GM23338 (cell line): ENCODE measurements at regions not wholly inside any gene's neighbourhood (a gene's known extent, or its start where the extent isn't known, plus 50 kb on each side); places are given as distances from the start of the nearest gene placed in this dataset.

Experiments used
- ATAC-seq: fragments of 200-7000 bp; cut with Tn5 transposase; 3 replicates; pipeline ENCODE4 v1.9.1; 2020
- DNase-seq: peaks from one replicate; pipeline ENCODE4 v3.0.0-alpha.2; 2015; ENCODE audit warnings: low spot score
- H2AFZ ChIP-seq: fragments of 200-600 bp; sonication (generic); 2 replicates; pipeline ENCODE4 v1.8.0; 2016; ENCODE audit warnings: antibody characterized with exemption, mild to moderate bottlenecking, moderate library complexity
- H3F3A ChIP-seq: fragments of 200-600 bp; sonication (generic); replicated peaks from 2 replicates; pipeline ENCODE4 v1.8.0; 2017; ENCODE audit warnings: antibody characterized with exemption, mixed run types, low read depth
- H3K27ac ChIP-seq: fragments of 200-600 bp; sonication (generic); 2 replicates; pipeline ENCODE4 v1.6.1; 2016; ENCODE audit warnings: low read depth
- H3K27me3 ChIP-seq: fragments of 200-600 bp; sonication (generic); 2 replicates; pipeline ENCODE4 v1.8.0; 2016; ENCODE audit warnings: mild to moderate bottlenecking, mixed run types, moderate library complexity; ENCODE audit not compliant: insufficient read depth
- H3K36me3 ChIP-seq: fragments of 200-600 bp; sonication (generic); 2 replicates; pipeline ENCODE4 v1.8.0; 2016; ENCODE audit warnings: mild to moderate bottlenecking; ENCODE audit not compliant: insufficient read depth
- H3K4me1 ChIP-seq: fragments of 200-600 bp; sonication (generic); 2 replicates; pipeline ENCODE4 v1.8.0; 2016; ENCODE audit warnings: mild to moderate bottlenecking, moderate library complexity; ENCODE audit not compliant: insufficient read depth
- H3K4me2 ChIP-seq: fragments of 200-600 bp; sonication (generic); 2 replicates; pipeline ENCODE4 v1.7.1; 2017; ENCODE audit warnings: mixed run types
- H3K4me3 ChIP-seq: fragments of 200-600 bp; sonication (generic); 2 replicates; pipeline ENCODE4 v1.6.1; 2016; ENCODE audit warnings: mixed run types
- H3K79me2 ChIP-seq: fragments of 200-600 bp; sonication (generic); replicated peaks from 2 replicates; pipeline ENCODE4 v1.8.0; 2017; ENCODE audit warnings: mild to moderate bottlenecking; ENCODE audit not compliant: insufficient read depth
- H3K9me2 ChIP-seq: fragments of 200-600 bp; sonication (generic); 2 replicates; pipeline ENCODE4 v1.8.0; 2017; ENCODE audit not compliant: insufficient read depth
- H4K20me1 ChIP-seq: fragments of 200-600 bp; sonication (generic); replicated peaks from 2 replicates; pipeline ENCODE4 v1.8.0; 2017; ENCODE audit warnings: mild to moderate bottlenecking; ENCODE audit not compliant: insufficient read depth
- H3K27ac Mint-ChIP-seq: 2 replicates; pipeline ENCODE4 v1.8.0; 2020; ENCODE audit warnings: inconsistent platforms, mild to moderate bottlenecking, moderate library complexity, mixed read lengths
- H3K27me3 Mint-ChIP-seq: 3 replicates; pipeline ENCODE4 v1.8.0; 2022; ENCODE audit warnings: low read depth, mild to moderate bottlenecking, moderate library complexity, mixed read lengths, inconsistent platforms; ENCODE audit not compliant: insufficient read depth, poor library complexity
- H3K36me3 Mint-ChIP-seq: 3 replicates; pipeline ENCODE4 v1.8.0; 2021; ENCODE audit warnings: low read depth, mild to moderate bottlenecking, inconsistent platforms, moderate library complexity, mixed read lengths
- H3K4me1 Mint-ChIP-seq: 3 replicates; pipeline ENCODE4 v1.8.0; 2020; ENCODE audit warnings: mild to moderate bottlenecking, inconsistent platforms, mixed read lengths
- H3K4me3 Mint-ChIP-seq: 3 replicates; pipeline ENCODE4 v1.8.0; 2021; ENCODE audit warnings: moderate library complexity, mild to moderate bottlenecking, inconsistent platforms, mixed read lengths
- H3K9me3 Mint-ChIP-seq: 3 replicates; pipeline ENCODE4 v1.8.0; 2020; ENCODE audit warnings: moderate library complexity, mild to moderate bottlenecking, inconsistent platforms, mixed read lengths
- CREB1 ChIP-seq: fragments of 250-450 bp; sonication (Bioruptor Pico); IDR thresholded peaks from 2 replicates; pipeline ENCODE4 v1.5.0; 2020; ENCODE audit warnings: low read depth, mild to moderate bottlenecking, moderate library complexity
- EZH2 ChIP-seq: fragments of 200-600 bp; sonication (generic); IDR thresholded peaks from one replicate; pipeline ENCODE4 v1.8.0; 2017; ENCODE audit warnings: antibody characterized with exemption, mild to moderate bottlenecking, low read depth; ENCODE audit not compliant: unreplicated experiment
- EZH2phosphoT487 ChIP-seq: fragments of 200-600 bp; sonication (generic); IDR thresholded peaks from one replicate; pipeline ENCODE4 v1.8.1; 2018; ENCODE audit warnings: antibody characterized with exemption; ENCODE audit not compliant: unreplicated experiment
- JUNB ChIP-seq: IDR thresholded peaks from one replicate; pipeline ENCODE4 v1.6.1; 2016; ENCODE audit warnings: antibody characterized with exemption; ENCODE audit not compliant: unreplicated experiment
- NANOG ChIP-seq: IDR thresholded peaks from 2 replicates; pipeline ENCODE4 v1.6.1; 2016; ENCODE audit warnings: antibody characterized with exemption, borderline replicate concordance
- POLR2AphosphoS5 ChIP-seq: IDR thresholded peaks from 2 replicates; pipeline ENCODE4 v1.6.1; 2016; ENCODE audit warnings: antibody characterized with exemption, low read depth
- STAT1 ChIP-seq: IDR thresholded peaks from one replicate; pipeline ENCODE4 v1.6.1; 2016; ENCODE audit warnings: antibody characterized with exemption; ENCODE audit not compliant: unreplicated experiment
- ZNF114 ChIP-seq: fragments of 250-450 bp; sonication (Bioruptor Pico); IDR thresholded peaks from 2 replicates; pipeline ENCODE4 v1.5.0; 2020; ENCODE audit warnings: mild to moderate bottlenecking, moderate library complexity
- ZNF331 ChIP-seq: fragments of 250-450 bp; sonication (Bioruptor Pico); IDR thresholded peaks from 2 replicates; pipeline ENCODE4 v1.5.0; 2020; ENCODE audit warnings: low read depth, mild to moderate bottlenecking, moderate library complexity
- TF ChIP-seq, protein P1 (sequence below): IDR thresholded peaks from one replicate; pipeline ENCODE4 v1.6.1; 2018; ENCODE audit warnings: antibody characterized with exemption; ENCODE audit not compliant: unreplicated experiment
- TF ChIP-seq, protein P2 (sequence below), 2 experiments: fragments of 200-600 bp in 1 of 2; sonication (generic) in 1 of 2; conservative IDR thresholded peaks; 2 replicates each; pipeline versions ENCODE4 v1.5.1 to v1.6.1; 2016 to 2017; ENCODE audit warnings: antibody characterized with exemption in 2 of 2, low read depth in 2 of 2, mild to moderate bottlenecking in 2 of 2, moderate library complexity in 1 of 2
- TF ChIP-seq, protein P3 (sequence below): IDR thresholded peaks from 2 replicates; pipeline ENCODE4 v1.6.1; 2016; ENCODE audit warnings: antibody characterized with exemption
- TF ChIP-seq, protein P4 (sequence below): fragments of 250-450 bp; sonication (Bioruptor Pico); IDR thresholded peaks from 2 replicates; pipeline ENCODE4 v1.5.0; 2020; ENCODE audit warnings: mild to moderate bottlenecking, moderate library complexity

DNA sequence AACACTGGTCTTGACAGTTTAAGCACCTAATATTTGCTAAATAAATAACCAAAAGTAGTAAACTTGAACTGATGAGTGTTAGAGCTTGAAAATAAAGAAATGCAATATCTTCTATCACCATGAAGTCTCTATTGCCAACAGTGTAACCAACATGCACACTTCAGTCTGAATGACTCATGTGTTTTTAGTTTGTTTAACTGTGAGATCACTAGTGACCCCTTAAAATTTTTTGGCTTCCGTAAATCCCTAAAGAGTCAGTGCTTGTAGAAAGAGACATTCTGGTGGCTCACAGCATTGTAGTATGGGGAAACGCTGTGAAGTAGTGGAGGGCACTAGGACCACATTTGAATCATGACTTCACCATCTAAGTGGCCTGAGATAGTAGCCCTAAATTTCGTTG, 341.1 kb downstream of the PMP22 start:
- Histone ChIP-seq H3F3A (no peaks in the 10 kb centered on the region), H3K27me3 (no peaks in the 10 kb centered on the region), H3K4me3 (no peak overlapping the region), H4K20me1 (no peaks in the 10 kb centered on the region), H3K4me1 (peaks cover 15% of the 10 kb centered on the region), H3K36me3 (no peaks in the 10 kb centered on the region), H3K4me2 (no peak overlapping the region), H2AFZ (no peak overlapping the region), H3K79me2 (no peaks in the 10 kb centered on the region), H3K27ac (no peak overlapping the region), H3K9me2 (no peaks in the 10 kb centered on the region)
- no peaks in the 10 kb centered on the region for H3K27me3 Mint-ChIP-seq
- ATAC-seq: no peak
- TF ChIP-seq, protein P1, sequence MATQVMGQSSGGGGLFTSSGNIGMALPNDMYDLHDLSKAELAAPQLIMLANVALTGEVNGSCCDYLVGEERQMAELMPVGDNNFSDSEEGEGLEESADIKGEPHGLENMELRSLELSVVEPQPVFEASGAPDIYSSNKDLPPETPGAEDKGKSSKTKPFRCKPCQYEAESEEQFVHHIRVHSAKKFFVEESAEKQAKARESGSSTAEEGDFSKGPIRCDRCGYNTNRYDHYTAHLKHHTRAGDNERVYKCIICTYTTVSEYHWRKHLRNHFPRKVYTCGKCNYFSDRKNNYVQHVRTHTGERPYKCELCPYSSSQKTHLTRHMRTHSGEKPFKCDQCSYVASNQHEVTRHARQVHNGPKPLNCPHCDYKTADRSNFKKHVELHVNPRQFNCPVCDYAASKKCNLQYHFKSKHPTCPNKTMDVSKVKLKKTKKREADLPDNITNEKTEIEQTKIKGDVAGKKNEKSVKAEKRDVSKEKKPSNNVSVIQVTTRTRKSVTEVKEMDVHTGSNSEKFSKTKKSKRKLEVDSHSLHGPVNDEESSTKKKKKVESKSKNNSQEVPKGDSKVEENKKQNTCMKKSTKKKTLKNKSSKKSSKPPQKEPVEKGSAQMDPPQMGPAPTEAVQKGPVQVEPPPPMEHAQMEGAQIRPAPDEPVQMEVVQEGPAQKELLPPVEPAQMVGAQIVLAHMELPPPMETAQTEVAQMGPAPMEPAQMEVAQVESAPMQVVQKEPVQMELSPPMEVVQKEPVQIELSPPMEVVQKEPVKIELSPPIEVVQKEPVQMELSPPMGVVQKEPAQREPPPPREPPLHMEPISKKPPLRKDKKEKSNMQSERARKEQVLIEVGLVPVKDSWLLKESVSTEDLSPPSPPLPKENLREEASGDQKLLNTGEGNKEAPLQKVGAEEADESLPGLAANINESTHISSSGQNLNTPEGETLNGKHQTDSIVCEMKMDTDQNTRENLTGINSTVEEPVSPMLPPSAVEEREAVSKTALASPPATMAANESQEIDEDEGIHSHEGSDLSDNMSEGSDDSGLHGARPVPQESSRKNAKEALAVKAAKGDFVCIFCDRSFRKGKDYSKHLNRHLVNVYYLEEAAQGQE: no peak
- TF ChIP-seq ZNF331 (CRISPR knock-in tag): no peak
- no peak for TF ChIP-seq ZNF114
- TF ChIP-seq, protein P2, sequence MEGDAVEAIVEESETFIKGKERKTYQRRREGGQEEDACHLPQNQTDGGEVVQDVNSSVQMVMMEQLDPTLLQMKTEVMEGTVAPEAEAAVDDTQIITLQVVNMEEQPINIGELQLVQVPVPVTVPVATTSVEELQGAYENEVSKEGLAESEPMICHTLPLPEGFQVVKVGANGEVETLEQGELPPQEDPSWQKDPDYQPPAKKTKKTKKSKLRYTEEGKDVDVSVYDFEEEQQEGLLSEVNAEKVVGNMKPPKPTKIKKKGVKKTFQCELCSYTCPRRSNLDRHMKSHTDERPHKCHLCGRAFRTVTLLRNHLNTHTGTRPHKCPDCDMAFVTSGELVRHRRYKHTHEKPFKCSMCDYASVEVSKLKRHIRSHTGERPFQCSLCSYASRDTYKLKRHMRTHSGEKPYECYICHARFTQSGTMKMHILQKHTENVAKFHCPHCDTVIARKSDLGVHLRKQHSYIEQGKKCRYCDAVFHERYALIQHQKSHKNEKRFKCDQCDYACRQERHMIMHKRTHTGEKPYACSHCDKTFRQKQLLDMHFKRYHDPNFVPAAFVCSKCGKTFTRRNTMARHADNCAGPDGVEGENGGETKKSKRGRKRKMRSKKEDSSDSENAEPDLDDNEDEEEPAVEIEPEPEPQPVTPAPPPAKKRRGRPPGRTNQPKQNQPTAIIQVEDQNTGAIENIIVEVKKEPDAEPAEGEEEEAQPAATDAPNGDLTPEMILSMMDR (conservative IDR thresholded peaks at IDR 0.05; ENCODE audit: low read depth in 2 of 2): no peak
- no peak for TF ChIP-seq CREB1 (CRISPR knock-in tag)
- TF ChIP-seq EZH2phosphoT487: no peak
- TF ChIP-seq JUNB: no peak
- TF ChIP-seq, protein P3, sequence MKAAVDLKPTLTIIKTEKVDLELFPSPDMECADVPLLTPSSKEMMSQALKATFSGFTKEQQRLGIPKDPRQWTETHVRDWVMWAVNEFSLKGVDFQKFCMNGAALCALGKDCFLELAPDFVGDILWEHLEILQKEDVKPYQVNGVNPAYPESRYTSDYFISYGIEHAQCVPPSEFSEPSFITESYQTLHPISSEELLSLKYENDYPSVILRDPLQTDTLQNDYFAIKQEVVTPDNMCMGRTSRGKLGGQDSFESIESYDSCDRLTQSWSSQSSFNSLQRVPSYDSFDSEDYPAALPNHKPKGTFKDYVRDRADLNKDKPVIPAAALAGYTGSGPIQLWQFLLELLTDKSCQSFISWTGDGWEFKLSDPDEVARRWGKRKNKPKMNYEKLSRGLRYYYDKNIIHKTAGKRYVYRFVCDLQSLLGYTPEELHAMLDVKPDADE: no peak
- TF ChIP-seq EZH2: no peak
- no peak for TF ChIP-seq NANOG
- TF ChIP-seq STAT1: no peak
- TF ChIP-seq, protein P4, sequence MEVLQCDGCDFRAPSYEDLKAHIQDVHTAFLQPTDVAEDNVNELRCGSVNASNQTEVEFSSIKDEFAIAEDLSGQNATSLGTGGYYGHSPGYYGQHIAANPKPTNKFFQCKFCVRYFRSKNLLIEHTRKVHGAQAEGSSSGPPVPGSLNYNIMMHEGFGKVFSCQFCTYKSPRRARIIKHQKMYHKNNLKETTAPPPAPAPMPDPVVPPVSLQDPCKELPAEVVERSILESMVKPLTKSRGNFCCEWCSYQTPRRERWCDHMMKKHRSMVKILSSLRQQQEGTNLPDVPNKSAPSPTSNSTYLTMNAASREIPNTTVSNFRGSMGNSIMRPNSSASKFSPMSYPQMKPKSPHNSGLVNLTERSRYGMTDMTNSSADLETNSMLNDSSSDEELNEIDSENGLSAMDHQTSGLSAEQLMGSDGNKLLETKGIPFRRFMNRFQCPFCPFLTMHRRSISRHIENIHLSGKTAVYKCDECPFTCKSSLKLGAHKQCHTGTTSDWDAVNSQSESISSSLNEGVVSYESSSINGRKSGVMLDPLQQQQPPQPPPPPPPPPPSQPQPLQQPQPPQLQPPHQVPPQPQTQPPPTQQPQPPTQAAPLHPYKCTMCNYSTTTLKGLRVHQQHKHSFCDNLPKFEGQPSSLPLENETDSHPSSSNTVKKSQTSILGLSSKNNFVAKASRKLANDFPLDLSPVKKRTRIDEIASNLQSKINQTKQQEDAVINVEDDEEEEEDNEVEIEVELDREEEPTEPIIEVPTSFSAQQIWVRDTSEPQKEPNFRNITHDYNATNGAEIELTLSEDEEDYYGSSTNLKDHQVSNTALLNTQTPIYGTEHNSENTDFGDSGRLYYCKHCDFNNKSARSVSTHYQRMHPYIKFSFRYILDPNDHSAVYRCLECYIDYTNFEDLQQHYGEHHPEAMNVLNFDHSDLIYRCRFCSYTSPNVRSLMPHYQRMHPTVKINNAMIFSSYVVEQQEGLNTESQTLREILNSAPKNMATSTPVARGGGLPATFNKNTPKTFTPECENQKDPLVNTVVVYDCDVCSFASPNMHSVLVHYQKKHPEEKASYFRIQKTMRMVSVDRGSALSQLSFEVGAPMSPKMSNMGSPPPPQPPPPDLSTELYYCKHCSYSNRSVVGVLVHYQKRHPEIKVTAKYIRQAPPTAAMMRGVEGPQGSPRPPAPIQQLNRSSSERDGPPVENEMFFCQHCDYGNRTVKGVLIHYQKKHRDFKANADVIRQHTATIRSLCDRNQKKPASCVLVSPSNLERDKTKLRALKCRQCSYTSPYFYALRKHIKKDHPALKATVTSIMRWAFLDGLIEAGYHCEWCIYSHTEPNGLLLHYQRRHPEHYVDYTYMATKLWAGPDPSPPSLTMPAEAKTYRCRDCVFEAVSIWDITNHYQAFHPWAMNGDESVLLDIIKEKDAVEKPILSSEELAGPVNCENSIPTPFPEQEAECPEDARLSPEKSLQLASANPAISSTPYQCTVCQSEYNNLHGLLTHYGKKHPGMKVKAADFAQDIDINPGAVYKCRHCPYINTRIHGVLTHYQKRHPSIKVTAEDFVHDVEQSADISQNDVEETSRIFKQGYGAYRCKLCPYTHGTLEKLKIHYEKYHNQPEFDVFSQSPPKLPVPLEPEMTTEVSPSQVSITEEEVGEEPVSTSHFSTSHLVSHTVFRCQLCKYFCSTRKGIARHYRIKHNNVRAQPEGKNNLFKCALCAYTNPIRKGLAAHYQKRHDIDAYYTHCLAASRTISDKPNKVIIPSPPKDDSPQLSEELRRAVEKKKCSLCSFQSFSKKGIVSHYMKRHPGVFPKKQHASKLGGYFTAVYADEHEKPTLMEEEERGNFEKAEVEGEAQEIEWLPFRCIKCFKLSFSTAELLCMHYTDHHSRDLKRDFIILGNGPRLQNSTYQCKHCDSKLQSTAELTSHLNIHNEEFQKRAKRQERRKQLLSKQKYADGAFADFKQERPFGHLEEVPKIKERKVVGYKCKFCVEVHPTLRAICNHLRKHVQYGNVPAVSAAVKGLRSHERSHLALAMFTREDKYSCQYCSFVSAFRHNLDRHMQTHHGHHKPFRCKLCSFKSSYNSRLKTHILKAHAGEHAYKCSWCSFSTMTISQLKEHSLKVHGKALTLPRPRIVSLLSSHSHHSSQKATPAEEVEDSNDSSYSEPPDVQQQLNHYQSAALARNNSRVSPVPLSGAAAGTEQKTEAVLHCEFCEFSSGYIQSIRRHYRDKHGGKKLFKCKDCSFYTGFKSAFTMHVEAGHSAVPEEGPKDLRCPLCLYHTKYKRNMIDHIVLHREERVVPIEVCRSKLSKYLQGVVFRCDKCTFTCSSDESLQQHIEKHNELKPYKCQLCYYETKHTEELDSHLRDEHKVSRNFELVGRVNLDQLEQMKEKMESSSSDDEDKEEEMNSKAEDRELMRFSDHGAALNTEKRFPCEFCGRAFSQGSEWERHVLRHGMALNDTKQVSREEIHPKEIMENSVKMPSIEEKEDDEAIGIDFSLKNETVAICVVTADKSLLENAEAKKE (CRISPR knock-in tag): no peak
- TF ChIP-seq POLR2AphosphoS5: no peak
- DNase-seq: no peak
- H3K4me3 Mint-ChIP-seq: no peak overlapping the region
- no peaks in the 10 kb centered on the region; the same call in 2 of the 3 replicates for H3K4me1 Mint-ChIP-seq
- peaks cover 5% of the 10 kb centered on the region; the same call in 2 of the 3 replicates for H3K36me3 Mint-ChIP-seq
- H3K27ac Mint-ChIP-seq: no peak overlapping the region
- peaks cover 6% of the 10 kb centered on the region; the same call in 1 of the 3 replicates for H3K9me3 Mint-ChIP-seq
